Progenitor cell of endocrine pancreas (in vitro differentiated cells): ENCODE measurements at regions not wholly inside any gene's neighbourhood (a gene's known extent, or its start where the extent isn't known, plus 50 kb on each side); places are given as distances from the start of the nearest gene placed in this dataset.
A peak's percentile ranks its signal among the peaks of the same experiment; 100 is the strongest.

ENCODE experiments used
- DNase-seq: peaks from one replicate; pipeline ENCODE4 v3.0.0; 2021; ENCODE audit warnings: low spot score; ENCODE audit not compliant: unreplicated experiment
- H3K27ac Mint-ChIP-seq: 2 replicates; pipeline ENCODE4 v1.8.0; 2021; ENCODE audit warnings: mild to moderate bottlenecking, moderate library complexity, mixed read lengths
- H3K27me3 Mint-ChIP-seq: 2 replicates; pipeline ENCODE4 v1.8.0; 2021; ENCODE audit warnings: mixed read lengths
- H3K36me3 Mint-ChIP-seq: 2 replicates; pipeline ENCODE4 v1.8.0; 2022; ENCODE audit warnings: mixed read lengths; ENCODE audit not compliant: insufficient read depth
- H3K4me1 Mint-ChIP-seq: 2 replicates; pipeline ENCODE4 v1.8.0; 2021; ENCODE audit warnings: low read depth, mixed read lengths
- H3K4me3 Mint-ChIP-seq: 2 replicates; pipeline ENCODE4 v1.8.0; 2021; ENCODE audit warnings: low read depth, mild to moderate bottlenecking, moderate library complexity, mixed read lengths
- H3K9me3 Mint-ChIP-seq: 2 replicates; pipeline ENCODE4 v1.8.0; 2021; ENCODE audit warnings: low read depth, mixed read lengths
- TF ChIP-seq, protein P1 (sequence below): fragments of 200-600 bp; sonication (generic); IDR thresholded peaks from one replicate; pipeline ENCODE4 v1.5.0; 2021; ENCODE audit warnings: antibody characterized with exemption, mild to moderate bottlenecking; ENCODE audit not compliant: unreplicated experiment

DNA sequence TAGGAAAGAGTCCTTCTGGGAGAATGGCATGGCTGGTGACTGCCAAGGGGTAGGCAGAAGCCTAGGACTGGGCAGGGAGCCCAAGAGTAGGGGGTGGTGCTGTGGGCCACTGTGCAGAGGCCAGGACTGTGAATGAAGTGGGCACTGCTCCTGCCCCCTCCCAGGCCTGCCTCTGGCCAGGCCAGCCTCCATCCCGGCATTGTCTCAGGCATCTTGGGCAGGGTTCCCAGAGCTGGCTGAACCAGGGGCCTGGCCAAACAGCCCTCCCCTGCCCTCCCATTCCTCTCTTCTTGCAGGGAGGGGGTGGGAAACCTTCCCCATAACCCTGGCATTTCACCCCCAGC, 81.6 kb downstream of the MRPL14 start:
- no peaks in the 10 kb centered on the region for H3K36me3 Mint-ChIP-seq
- no peak overlapping the region for H3K4me3 Mint-ChIP-seq
- no peak for DNase-seq
- peaks cover 9% of the 10 kb centered on the region for H3K27me3 Mint-ChIP-seq
- H3K4me1 Mint-ChIP-seq, result peaks cover 24% of the 10 kb centered on the region
- H3K9me3 Mint-ChIP-seq, result no peaks in the 10 kb centered on the region
- TF ChIP-seq, protein P1, sequence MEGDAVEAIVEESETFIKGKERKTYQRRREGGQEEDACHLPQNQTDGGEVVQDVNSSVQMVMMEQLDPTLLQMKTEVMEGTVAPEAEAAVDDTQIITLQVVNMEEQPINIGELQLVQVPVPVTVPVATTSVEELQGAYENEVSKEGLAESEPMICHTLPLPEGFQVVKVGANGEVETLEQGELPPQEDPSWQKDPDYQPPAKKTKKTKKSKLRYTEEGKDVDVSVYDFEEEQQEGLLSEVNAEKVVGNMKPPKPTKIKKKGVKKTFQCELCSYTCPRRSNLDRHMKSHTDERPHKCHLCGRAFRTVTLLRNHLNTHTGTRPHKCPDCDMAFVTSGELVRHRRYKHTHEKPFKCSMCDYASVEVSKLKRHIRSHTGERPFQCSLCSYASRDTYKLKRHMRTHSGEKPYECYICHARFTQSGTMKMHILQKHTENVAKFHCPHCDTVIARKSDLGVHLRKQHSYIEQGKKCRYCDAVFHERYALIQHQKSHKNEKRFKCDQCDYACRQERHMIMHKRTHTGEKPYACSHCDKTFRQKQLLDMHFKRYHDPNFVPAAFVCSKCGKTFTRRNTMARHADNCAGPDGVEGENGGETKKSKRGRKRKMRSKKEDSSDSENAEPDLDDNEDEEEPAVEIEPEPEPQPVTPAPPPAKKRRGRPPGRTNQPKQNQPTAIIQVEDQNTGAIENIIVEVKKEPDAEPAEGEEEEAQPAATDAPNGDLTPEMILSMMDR, result no peak
- H3K27ac Mint-ChIP-seq, result no peak overlapping the region

DNA sequence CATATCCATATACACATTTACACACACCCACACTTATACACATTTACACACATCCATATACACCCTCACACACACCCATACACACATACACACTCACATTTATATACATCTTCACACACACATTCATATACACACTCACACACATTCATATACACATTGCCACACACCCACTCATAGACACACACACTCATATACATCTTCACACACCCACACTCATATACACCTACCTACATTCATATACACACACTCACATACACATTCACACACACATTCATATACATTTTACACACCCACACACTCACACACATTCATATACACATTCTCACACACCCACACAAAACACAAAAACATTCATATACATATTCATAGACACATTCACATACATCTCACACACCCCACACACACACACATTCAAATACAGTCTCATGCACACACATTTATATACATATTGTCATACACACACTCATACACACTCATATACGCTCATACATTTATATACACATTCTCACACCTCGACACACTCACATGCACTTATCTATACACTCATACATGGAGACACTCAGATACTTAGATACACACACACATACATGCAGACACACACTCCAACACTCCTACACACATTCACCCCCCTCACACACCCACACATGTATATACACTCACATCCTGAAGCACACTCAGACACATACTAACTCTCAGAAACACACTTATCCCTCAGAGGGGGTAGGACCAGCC, 82.1 kb downstream of the MRPL14 start:
- Mint-ChIP-seq H3K9me3 (no peaks in the 10 kb centered on the region), H3K4me3 (no peak overlapping the region), H3K4me1 (peaks cover 18% of the 10 kb centered on the region), H3K27me3 (peaks cover 14% of the 10 kb centered on the region), H3K36me3 (no peaks in the 10 kb centered on the region), H3K27ac (no peak overlapping the region)
- DNase-seq, result no peak
- TF ChIP-seq, protein P1, result no peak

DNA sequence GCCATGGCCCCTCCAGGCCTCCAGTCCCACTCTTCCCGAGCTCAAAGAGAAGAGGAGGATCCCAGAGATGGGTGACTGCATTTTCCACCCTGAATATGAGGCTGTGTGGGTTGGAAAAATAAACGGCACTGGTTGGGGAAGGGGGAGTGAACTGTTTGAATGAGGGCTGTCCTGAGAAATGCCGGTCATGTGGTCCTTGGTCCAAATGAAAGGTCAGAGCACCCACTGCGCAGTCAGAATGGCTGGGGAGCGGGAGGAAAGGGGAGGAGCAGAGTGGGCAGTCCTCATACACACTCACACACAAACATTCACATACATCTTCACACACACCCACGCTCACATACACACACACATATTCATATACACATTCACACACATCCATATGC, 83.1 kb downstream of the MRPL14 start:
- TF ChIP-seq, protein P1, result no peak
- DNase-seq, result no peak
- peaks cover 16% of the 10 kb centered on the region for H3K27me3 Mint-ChIP-seq
- H3K9me3 Mint-ChIP-seq, result no peaks in the 10 kb centered on the region
- no peaks in the 10 kb centered on the region for H3K36me3 Mint-ChIP-seq
- no peak overlapping the region for H3K4me3 Mint-ChIP-seq
- peaks cover 11% of the 10 kb centered on the region for H3K4me1 Mint-ChIP-seq
- H3K27ac Mint-ChIP-seq, result no peak overlapping the region

DNA sequence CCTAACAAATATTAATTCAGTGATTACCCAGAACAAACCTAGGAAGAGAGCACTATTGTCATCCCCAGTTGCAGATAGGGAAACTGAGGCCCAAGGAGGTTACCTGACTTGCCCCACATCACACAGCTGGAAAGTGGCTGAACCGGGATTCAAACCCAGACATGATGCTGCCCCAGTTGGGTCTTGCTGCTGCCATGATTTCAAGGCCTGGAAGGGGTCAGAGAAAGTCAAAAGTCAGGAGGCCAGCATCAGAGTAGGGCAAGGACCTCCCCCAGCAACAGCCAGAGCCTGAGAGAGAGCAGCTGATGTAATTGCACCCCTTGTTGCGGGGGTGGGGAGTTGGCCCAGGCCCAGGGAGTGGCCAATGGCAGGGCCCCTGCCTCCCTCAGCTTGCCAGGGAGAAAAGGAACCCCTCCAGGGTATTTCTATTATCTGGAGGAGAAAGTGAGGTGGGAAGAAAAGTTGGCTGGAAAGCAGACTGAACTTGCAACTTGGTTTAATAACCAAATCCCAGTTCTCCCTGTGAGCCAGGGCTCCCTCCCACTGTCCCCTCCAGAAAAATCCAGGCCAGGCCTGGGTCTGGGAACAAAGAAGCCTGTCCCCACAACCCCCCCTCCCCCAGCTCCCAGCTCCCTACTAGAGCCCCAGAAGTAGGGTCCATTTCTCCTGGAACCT, 83.6 kb downstream of the MRPL14 start:
- H3K4me3 Mint-ChIP-seq, result no peak overlapping the region
- no peaks in the 10 kb centered on the region for H3K36me3 Mint-ChIP-seq
- no peaks in the 10 kb centered on the region for H3K9me3 Mint-ChIP-seq
- TF ChIP-seq, protein P1, result no peak
- H3K27ac Mint-ChIP-seq, result no peak overlapping the region
- peaks cover 8% of the 10 kb centered on the region for H3K4me1 Mint-ChIP-seq
- no peak for DNase-seq
- H3K27me3 Mint-ChIP-seq, result peaks cover 21% of the 10 kb centered on the region

DNA sequence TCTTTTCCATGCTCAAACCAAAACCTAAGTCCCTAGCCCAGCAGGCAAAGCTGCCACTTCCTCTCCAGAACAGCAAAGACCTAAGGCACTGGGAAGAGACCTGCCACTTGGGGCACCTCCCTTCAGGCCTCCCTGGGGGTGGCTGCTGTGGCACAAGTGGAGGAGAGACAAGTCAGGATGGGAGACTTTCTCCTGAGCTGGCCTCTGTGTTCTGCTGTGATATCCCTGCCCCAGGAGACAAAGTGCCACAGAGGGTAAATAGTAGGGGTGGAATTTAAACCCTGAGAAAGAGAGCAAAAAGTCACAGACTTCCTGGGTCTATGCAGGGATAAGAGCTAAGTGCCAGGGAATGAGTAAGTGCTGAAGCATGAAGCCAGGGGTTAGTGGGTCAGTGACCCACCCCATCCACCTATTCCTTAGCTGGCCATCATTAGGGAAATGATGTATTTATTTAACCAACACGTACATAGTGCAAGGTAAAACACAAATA, 84.2 kb downstream of the MRPL14 start:
- peaks cover 22% of the 10 kb centered on the region for H3K27me3 Mint-ChIP-seq
- peaks cover 8% of the 10 kb centered on the region for H3K4me1 Mint-ChIP-seq
- no peaks in the 10 kb centered on the region for H3K9me3 Mint-ChIP-seq
- no peaks in the 10 kb centered on the region for H3K36me3 Mint-ChIP-seq
- peak overlapping the region; percentile 15 for H3K27ac Mint-ChIP-seq
- no peak overlapping the region for H3K4me3 Mint-ChIP-seq
- TF ChIP-seq, protein P1, result no peak
- no peak for DNase-seq
